ENCODE measurements at regions not wholly inside any gene's neighbourhood (a gene's known extent, or its start where the extent isn't known, plus 50 kb on each side); places are given as distances from the start of the nearest gene placed in this dataset.

GRCh38 chr18:22330508-22330907 lies 87.2 kb downstream of the CTAGE1 start:
- no peak for DNase-seq (ENCODE audit: low read depth)

GRCh38 chr18:22325396-22325795 lies 92.3 kb downstream of the CTAGE1 start:
- no peak for DNase-seq (ENCODE audit: low read depth)

- DNase-seq (ENCODE audit: low read depth), result no peak
Observed at GRCh38 chr18:22324191-22325131, 93.3 kb downstream of the CTAGE1 start.

- DNase-seq (ENCODE audit: low read depth), result no peak
Observed at GRCh38 chr18:22322243-22322691, 95.4 kb downstream of the CTAGE1 start.

GRCh38 chr18:22320771-22321170 lies 96.9 kb downstream of the CTAGE1 start:
- no peak for DNase-seq (ENCODE audit: low read depth)

- DNase-seq (ENCODE audit: low read depth), result no peak
Observed at GRCh38 chr18:22320155-22320554, 97.6 kb downstream of the CTAGE1 start.

GRCh38 chr18:22318745-22319407 lies 98.8 kb downstream of the CTAGE1 start:
- no peak for DNase-seq (ENCODE audit: low read depth)

- no peak for DNase-seq (ENCODE audit: low read depth)
Observed at GRCh38 chr18:22314420-22314819, 103.3 kb downstream of the CTAGE1 start.

- DNase-seq (ENCODE audit: low read depth), result no peak
Observed at GRCh38 chr18:22314001-22314400, 103.7 kb downstream of the CTAGE1 start.

GRCh38 chr18:22311301-22311700 lies 106.4 kb downstream of the CTAGE1 start:
- DNase-seq (ENCODE audit: low read depth), result no peak

- DNase-seq (ENCODE audit: low read depth), result no peak
Observed at GRCh38 chr18:22309191-22309590, 108.5 kb downstream of the CTAGE1 start.

GRCh38 chr18:22307528-22307927 lies 110.2 kb downstream of the CTAGE1 start:
- DNase-seq (ENCODE audit: low read depth), result no peak

- DNase-seq (ENCODE audit: low read depth), result no peak
Observed at GRCh38 chr18:22303927-22304326, 113.8 kb downstream of the CTAGE1 start.

GRCh38 chr18:22302144-22302543 lies 115.6 kb downstream of the CTAGE1 start:
- no peak for DNase-seq (ENCODE audit: low read depth)

- no peak for DNase-seq (ENCODE audit: low read depth)
Observed at GRCh38 chr18:22300665-22301636, 116.8 kb downstream of the CTAGE1 start.

GRCh38 chr18:22297008-22297407 lies 120.7 kb downstream of the CTAGE1 start:
- no peak for DNase-seq (ENCODE audit: low read depth)

- DNase-seq (ENCODE audit: low read depth), result no peak
Observed at GRCh38 chr18:22296304-22296703, 121.4 kb downstream of the CTAGE1 start.

GRCh38 chr18:22293417-22293816 lies 124.0 kb downstream of the GATA6 start:
- DNase-seq (ENCODE audit: low read depth), result no peak

GRCh38 chr18:22290004-22290403 lies 120.6 kb downstream of the GATA6 start:
- no peak for DNase-seq (ENCODE audit: low read depth)

- no peak for DNase-seq (ENCODE audit: low read depth)
Observed at GRCh38 chr18:22286585-22286984, 117.2 kb downstream of the GATA6 start.

GRCh38 chr18:22285361-22286140 lies 116.2 kb downstream of the GATA6 start:
- no peak for DNase-seq (ENCODE audit: low read depth)

Data from stimulated activated CD8-positive, alpha-beta memory T cell treated with anti-CD3 and anti-CD28 coated beads, Interleukin-12 subunit alpha, Interleukin-12 subunit beta, amount 100 ng/mL, for 4 hours (primary cell).